Hepatocyte (in vitro differentiated cells): ENCODE measurements at regions not wholly inside any gene's neighbourhood (a gene's known extent, or its start where the extent isn't known, plus 50 kb on each side); places are given as distances from the start of the nearest gene placed in this dataset.

Source experiments
- EZH2 ChIP-seq: fragments of 200-600 bp; sonication (generic); IDR thresholded peaks from 2 replicates; pipeline ENCODE4 v1.6.1; 2016; ENCODE audit warnings: antibody characterized with exemption, mild to moderate bottlenecking, borderline replicate concordance
- TF ChIP-seq, protein P1 (sequence below): fragments of 200-600 bp; sonication (generic); IDR thresholded peaks from 2 replicates; pipeline ENCODE4 v1.5.1; 2016; ENCODE audit warnings: antibody characterized with exemption, mild to moderate bottlenecking; ENCODE audit not compliant: poor library complexity

- TF ChIP-seq, protein P1, sequence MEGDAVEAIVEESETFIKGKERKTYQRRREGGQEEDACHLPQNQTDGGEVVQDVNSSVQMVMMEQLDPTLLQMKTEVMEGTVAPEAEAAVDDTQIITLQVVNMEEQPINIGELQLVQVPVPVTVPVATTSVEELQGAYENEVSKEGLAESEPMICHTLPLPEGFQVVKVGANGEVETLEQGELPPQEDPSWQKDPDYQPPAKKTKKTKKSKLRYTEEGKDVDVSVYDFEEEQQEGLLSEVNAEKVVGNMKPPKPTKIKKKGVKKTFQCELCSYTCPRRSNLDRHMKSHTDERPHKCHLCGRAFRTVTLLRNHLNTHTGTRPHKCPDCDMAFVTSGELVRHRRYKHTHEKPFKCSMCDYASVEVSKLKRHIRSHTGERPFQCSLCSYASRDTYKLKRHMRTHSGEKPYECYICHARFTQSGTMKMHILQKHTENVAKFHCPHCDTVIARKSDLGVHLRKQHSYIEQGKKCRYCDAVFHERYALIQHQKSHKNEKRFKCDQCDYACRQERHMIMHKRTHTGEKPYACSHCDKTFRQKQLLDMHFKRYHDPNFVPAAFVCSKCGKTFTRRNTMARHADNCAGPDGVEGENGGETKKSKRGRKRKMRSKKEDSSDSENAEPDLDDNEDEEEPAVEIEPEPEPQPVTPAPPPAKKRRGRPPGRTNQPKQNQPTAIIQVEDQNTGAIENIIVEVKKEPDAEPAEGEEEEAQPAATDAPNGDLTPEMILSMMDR, result no peak
- no peak for TF ChIP-seq EZH2
Observed at GRCh38 chr11:116384876-116385275, 387.9 kb downstream of the BUD13 start.
